Inflammatory macrophage treated with lipopolysaccharide for 1 hour (primary cell): ENCODE measurements at regions not wholly inside any gene's neighbourhood (a gene's known extent, or its start where the extent isn't known, plus 50 kb on each side); places are given as distances from the start of the nearest gene placed in this dataset.

Source experiments
- DNase-seq, 2 donors: peaks; one replicate each; pipeline ENCODE4 v3.0.0-alpha.2; 2020 to 2022

- DNase-seq: no peak
Observed at GRCh38 chr4:159503236-159504008, 400.5 kb downstream of the RAPGEF2 start.

GRCh38 chr4:159504684-159505083 lies 401.8 kb downstream of the RAPGEF2 start:
- DNase-seq: no peak

GRCh38 chr4:159505266-159505975 lies 402.5 kb downstream of the RAPGEF2 start:
- DNase-seq: no peak

GRCh38 chr4:159506801-159507517 lies 404.1 kb downstream of the RAPGEF2 start:
- no peak for DNase-seq

- no peak for DNase-seq
Observed at GRCh38 chr4:159508917-159509500, 406.1 kb downstream of the RAPGEF2 start.

- no peak for DNase-seq
Observed at GRCh38 chr4:159512348-159512747, 409.5 kb downstream of the RAPGEF2 start.

GRCh38 chr4:159515314-159516025 lies 412.6 kb downstream of the RAPGEF2 start:
- DNase-seq: no peak

GRCh38 chr4:159516556-159517140 lies 413.8 kb downstream of the RAPGEF2 start:
- no peak for DNase-seq

GRCh38 chr4:159520074-159520473 lies 417.2 kb downstream of the RAPGEF2 start:
- DNase-seq: no peak

GRCh38 chr4:159526172-159526571 lies 423.3 kb downstream of the RAPGEF2 start:
- no peak for DNase-seq

GRCh38 chr4:159534655-159535054 lies 431.8 kb downstream of the RAPGEF2 start:
- DNase-seq: no peak

- no peak for DNase-seq
Observed at GRCh38 chr4:159538556-159538955, 435.7 kb downstream of the RAPGEF2 start.

- no peak for DNase-seq
Observed at GRCh38 chr4:159540038-159540437, 437.2 kb downstream of the RAPGEF2 start.

GRCh38 chr4:159540501-159540900 lies 437.6 kb downstream of the RAPGEF2 start:
- no peak for DNase-seq

- no peak for DNase-seq
Observed at GRCh38 chr4:159541143-159541542, 438.3 kb downstream of the RAPGEF2 start.

- DNase-seq: no peak
Observed at GRCh38 chr4:159542296-159542695, 439.4 kb downstream of the RAPGEF2 start.

- DNase-seq: no peak
Observed at GRCh38 chr4:159543831-159544230, 441.0 kb downstream of the RAPGEF2 start.

GRCh38 chr4:159545556-159545955 lies 442.7 kb downstream of the RAPGEF2 start:
- DNase-seq: no peak

GRCh38 chr4:159547645-159548308 lies 444.9 kb downstream of the RAPGEF2 start:
- DNase-seq: no peak

- no peak for DNase-seq
Observed at GRCh38 chr4:159549098-159549518, 446.2 kb downstream of the RAPGEF2 start.

GRCh38 chr4:159551281-159551680 lies 448.4 kb downstream of the RAPGEF2 start:
- no peak for DNase-seq
